Activated CD4-positive, CD25-positive, alpha-beta regulatory T cell treated with anti-CD3 and anti-CD28 coated beads, Interleukin-2, amount 50 U/mL, for 24 hours (primary cell): ENCODE measurements at regions not wholly inside any gene's neighbourhood (a gene's known extent, or its start where the extent isn't known, plus 50 kb on each side); places are given as distances from the start of the nearest gene placed in this dataset.
"Not testable (repeated sequence)": the region's sequence is repeated elsewhere in the genome, so short reads cannot be mapped to it uniquely, and the experiment has no call there.

Experiments
- ATAC-seq, 2 donors: fragments of 150-1000 bp; cut with Tn5 transposase; one replicate each; pipeline ENCODE4 v1.10.0; 2021; ENCODE audit warnings: mild to moderate bottlenecking in 1 of 2, moderate library complexity in 1 of 2

DNA sequence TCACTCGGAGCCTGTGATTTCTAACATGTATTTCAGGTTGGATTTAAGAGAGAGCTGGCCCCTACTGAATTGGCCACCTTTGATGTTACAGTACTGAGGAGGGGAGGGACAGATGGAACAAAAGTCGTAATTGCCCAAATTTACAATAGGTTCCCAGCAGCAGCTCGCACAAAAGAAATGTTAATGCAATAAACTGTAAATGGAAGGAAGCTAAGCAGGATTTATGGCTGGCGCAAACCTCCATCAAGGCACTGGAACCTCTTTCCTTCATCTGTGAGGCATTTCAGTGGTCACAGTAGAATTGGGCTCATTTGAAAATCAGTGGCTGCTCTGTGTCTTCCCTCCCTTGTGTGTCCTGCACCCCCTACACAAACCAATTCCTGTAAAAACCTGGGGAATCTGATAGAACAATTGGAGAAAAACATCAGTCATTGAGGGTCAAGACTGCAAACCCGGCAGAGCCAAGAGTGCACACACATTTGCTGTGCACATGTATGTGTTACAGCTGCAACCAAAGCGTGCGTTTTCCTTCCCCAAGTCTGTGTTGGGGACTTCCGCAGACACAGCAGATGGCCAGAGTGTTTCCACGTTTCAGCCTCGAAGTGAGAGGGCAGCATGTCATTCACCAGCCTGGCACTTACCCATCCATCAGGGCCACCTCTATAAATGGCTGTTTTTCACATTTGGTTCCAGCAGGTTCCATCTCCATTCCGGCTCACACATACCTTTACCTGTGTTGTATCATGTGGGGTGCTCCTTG lies 192.8 kb downstream of the TM9SF2 start:
- no peak for ATAC-seq

DNA sequence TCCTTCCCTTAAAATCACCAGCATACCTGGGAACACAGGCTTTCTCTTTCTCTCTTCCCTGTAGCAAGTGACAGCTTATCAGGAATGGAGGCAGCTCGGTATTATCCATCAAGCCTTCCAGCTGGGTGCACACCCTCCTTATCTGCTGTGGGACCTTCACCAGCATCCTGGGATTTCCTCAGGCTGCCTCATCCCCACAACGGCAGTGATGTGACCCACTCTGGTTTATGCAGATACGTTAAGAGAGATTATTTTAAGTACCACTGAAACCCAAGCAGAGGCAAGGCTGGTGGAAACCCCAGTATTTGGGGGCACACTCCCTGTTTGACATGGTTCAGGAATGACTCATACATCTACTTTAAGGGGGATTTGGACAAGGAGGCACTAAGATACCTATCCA lies 192.1 kb downstream of the TM9SF2 start:
- ATAC-seq: no peak

DNA sequence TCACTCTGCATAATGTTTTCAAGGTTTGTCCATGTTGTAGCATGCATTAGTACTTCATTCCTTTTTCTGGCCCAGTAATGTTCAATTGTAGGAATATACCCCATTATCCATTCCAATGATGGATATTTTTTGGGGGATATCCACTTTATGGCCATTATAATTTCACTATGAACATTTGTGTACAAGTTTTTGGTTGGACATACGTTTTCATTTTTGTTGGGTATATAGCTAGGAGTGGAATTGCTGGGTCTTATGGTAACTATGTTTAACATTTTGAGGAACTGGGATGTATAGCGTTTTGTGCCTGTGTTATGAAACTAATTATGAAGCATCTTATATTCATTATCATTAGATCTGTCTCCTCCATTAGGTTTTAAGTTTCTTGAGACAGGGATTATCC lies 191.6 kb downstream of the TM9SF2 start:
- ATAC-seq: no peak

DNA sequence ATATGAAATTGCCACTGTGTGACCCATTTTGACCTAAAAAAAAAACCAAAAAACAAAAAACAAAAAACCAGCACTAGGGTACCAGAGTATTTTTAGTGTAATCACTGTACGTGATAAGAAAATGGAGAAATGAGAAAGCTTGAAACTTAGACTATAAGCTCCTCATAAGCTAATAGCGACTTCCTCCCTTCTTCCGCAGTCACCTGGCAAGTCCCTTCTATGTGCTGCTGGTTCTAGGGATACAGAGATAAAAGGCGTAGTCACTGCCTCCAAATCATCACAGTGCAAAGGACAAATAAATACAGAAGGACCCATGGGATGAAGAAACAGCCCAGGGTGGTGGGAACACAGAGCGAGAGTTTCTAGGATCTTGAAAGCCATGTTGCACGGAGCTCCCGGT lies 190.3 kb downstream of the TM9SF2 start:
- ATAC-seq: no peak

DNA sequence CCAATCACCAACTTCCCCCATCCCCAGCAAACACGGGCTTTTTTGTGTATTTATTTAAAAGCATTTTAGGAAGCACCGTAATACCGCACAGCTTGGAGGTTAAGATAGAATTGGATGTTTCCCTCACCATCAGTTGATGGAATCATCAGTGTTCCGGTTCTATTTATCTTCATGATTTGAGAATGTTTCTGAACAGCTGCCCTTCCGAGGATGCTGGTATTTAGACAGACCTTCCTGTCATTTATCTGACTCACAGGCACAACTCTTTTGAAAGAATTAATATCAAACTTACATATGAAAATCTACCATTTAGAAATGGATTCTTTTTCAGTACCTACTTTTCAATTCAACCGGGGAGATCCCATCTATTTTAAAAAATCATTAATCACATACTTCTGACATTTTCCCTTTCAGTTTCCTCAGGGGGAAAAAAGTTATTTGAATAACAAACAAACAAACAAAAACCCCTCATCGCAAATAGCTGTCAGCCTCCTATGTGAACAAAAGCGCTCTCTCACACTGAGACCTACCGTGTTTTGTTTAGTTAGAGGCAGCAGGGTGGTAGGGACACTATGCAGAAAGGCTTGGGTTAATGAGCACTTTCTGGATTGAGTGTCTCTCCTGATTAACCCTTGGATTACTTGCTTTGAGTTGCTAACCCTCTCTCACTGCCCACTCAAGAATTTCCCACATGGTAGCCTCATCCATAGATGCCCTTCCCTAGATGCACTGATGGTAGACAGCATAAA lies 189.3 kb downstream of the TM9SF2 start:
- ATAC-seq: no peak

DNA sequence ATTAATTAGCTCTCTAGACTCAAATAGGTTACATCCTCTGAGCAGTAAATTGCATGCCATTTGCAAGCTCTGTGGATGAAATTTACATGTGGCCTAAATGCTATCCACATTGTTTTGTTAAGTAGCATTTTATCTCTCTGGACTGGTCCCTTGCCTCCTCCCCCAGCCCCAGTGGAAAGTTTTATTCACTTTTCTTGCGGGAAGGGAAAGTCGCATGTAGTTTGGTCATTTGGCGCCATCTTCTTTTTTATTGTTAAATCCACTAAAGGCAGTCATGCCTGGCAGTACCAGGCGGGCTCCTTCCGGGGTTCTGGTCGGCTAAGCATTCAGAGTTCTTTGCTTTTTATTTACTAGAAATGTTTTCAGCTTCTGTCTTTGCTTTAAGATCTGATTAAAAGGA lies 188.7 kb downstream of the TM9SF2 start:
- no peak for ATAC-seq

DNA sequence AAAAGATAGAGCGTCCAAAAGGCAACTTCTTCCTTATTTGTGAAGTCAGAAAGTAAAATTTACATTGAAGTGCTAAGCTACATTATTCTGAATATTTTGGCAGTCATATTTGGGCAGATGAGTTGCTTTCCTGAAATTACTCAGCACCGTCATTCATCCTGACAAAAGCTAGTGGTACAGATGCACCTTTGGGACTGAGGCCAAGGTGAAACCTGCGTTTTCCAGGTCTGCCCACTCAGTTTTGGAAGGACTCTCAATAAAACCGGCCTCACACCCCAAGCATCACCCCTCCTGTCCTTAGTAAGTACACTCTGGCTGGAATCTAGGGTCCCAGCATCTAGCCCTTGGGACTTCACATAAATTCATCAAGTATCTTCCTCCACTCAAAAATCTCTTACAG lies 187.5 kb downstream of the TM9SF2 start:
- ATAC-seq: no peak

DNA sequence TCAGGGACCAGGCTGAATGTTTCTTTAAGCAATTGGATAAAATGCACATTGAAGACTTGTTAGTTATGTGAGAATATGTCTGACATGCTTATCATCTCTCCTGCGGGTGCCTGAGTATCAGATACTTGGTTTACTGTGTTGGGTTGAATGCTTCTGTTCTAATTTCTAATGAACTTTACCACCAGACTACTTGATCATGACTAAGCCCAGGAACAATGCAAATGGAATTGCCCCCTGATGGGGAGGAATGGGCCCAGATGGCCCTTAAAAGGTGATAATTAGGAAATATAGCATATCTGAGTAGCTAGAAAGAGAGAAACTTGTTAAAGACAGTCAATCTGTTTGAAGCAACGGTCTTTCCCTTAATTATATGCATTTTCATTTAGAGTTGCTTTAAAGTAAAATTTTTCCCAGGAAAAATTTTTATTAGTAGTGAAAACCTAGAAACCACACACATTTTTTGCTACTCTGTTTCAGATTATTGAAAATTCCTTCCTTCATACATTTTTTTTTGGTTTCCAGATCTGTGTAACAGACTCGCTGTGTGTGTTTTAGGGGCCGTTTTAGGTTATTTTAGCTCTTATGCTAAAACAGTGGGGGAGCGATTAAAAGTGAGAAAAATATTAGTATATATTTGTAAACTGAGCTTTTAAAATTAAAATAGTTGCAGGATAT lies 186.6 kb downstream of the TM9SF2 start:
- ATAC-seq: no peak

DNA sequence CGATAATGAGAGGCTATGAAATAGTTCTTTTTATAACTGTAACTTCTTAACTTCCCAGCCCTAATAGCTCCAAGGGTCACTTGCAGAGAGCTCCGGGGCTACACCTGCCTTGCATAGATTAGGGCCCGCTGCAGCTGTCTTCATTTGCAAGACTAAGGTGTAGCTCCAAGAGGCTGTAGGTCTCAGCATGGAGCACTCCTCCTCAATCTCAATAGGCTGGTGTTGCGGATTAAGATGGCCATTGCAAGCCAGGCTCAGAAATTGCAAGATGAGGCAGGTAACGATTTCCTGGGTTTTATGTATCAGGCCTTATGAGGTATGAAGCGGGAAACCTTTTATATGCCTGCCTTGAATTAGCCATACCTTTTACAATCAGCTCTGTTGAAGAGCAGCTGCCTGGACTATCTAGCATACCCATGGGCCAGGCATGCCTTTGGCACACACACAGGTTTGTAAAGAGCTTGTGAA lies 185.7 kb downstream of the TM9SF2 start:
- ATAC-seq: no peak

DNA sequence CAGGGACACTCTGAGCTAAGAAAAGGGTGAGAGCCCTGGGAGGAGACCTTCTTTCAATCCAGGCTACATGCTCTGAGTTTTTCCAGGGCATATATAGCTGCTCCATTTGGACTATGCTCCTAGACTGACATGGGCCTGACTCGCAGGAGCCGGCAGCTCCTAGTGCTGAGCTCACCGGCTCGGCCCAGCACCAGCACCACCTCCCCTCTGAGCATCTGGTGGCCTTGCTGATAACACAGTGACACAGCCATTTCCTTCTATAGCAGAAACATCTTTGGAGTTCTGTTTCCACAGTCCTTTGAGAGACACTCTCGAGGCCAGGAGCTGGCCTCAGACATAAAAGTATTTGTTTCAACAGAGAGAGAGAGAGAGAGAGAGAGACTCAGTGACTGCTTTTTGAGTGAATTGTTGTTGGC lies 184.9 kb downstream of the TM9SF2 start:
- ATAC-seq: no peak

DNA sequence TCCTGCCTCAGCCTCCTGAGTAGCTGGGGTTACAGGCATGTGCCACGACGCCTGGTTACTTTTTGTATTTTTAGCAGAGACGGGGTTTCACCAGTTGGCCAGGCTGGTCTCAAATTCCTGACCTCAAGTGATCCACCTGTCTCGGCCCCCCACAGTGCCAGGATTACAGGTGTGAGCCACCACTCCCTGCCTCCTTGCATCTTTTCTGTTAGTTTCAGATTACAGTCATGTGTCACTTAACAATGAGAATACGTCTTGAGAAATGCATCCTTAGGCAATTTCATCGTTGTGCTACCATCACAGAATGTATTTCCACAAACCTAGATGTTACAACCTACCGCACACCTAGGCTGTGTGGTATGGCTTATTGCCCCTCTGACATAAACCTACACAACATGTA lies 180.4 kb downstream of the TM9SF2 start:
- ATAC-seq: no peak

DNA sequence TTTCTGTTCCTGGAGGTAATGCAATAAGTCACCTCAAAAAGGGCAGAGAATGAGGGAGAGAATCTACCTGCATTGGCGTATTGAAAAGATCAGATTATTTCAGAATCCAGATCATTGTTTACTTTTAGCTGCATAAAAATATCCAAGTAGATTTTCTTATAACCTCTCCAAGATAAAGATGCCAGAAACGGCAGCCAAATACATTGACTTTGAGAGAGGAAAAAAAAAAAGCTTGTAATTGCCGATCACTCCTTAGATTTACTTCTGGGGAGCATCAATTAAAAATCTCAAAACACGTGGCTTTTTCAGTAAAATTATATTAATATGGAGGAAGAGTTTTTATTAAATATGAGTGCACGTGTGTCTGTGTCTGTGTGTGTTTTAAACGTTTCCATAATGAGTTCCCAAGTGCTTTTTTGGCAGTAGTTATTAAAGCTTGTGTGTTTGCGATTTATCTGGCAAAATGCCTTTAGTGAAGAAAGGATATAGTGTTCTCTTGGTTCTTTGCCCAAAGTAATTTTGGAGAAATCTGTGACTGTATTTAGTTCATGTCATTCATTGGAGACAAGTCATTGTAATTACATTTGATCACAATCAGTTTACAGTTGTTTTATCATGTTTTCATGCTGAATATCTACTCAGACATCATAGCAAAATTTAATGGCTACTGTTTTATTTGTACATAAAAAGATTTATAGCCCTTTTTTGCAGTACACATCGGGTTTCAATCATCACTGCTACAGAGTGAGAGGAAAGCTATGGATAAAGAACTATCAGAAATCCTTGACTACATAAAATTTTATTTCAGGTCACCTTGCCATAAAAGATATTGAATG lies 176.1 kb downstream of the TM9SF2 start:
- no peak for ATAC-seq

DNA sequence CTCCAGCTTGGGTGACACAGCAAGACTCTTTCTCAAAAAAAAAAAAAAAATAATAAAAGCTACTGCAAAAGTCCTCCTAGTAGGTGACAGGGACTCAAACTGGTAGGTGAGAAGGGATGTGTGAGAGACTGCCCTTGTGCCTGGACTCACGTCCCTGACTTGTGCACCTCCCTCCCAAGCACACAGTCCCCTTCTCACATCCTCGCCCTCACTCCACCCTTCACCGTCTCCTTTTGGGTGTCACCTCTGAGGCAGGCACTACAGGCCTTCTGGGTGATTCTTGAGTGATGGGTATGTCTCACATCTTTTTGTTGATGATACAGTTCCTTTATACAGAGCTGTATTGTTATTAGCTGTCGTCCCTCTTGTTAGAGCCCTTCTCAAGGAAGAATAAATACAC lies 170.5 kb downstream of the TM9SF2 start:
- ATAC-seq: no peak

DNA sequence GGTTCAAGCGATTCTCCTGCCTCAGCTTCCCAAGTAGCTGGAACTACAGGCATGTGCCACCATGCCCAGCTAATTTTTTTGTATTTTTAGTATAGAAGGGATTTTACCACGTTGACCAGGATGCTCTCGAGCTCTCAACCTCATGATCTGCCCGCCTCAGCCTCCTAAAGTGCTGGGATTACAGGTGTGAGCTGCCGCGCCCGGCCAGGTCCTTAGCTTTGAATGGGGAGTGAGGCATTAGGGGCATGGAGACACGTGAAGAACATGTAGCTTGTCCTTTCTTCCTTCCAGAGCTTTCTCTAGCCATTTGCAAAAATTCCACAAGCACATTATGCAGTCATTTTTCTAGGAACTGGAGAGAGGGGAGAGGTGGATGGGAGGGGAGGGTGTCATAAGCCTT lies 167.8 kb downstream of the TM9SF2 start:
- not testable (repeated sequence) for ATAC-seq

DNA sequence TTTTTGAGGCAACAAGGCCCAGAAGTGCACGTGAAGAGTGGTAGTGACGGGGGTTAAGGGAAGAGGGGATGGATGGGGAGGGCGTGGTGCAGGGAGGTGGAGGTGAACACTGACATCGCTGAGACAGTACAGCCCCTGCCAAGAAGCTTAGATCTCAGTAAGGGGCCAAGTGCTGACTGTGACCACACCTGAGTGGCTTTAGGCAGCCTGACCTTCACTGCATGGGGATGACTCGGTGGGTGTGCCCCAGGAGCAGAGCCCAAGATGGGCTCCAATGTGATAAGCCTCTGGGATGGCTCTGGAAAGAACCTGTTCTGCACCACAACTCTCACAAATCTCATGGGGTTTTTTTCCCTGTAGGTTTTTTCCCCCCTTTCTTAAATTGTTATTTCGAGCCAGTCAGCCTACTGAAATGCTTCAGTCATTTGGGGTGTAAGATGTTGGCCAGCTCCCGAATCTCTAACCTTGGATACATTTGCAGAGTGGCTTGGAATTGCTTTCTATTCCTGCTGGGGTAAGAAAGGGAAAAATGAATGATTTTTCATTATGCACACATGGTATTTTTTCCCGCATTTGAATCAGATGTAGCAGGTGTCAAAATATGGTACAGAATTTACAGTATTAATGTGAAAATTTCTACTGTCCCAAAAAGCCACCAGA lies 165.0 kb downstream of the TM9SF2 start:
- no peak for ATAC-seq

DNA sequence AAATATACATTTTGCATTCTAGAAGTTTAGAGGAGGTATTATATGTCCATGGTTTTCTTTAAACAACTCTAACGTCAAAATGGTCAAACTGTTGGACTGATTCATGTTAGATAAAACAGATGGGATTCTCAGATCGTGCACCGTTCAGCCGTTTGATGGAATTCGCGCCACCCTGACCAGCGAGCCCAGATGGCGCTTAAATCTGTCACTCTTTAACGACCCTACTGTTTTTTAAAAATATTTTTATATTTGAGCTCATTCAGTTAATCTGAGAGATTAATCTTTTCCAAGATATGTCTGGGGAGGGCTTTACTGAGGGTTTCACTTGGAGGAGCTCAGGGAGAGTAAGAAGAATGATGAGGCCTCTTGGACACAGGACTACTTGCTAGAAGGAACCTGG lies 164.4 kb downstream of the TM9SF2 start:
- ATAC-seq: no peak

DNA sequence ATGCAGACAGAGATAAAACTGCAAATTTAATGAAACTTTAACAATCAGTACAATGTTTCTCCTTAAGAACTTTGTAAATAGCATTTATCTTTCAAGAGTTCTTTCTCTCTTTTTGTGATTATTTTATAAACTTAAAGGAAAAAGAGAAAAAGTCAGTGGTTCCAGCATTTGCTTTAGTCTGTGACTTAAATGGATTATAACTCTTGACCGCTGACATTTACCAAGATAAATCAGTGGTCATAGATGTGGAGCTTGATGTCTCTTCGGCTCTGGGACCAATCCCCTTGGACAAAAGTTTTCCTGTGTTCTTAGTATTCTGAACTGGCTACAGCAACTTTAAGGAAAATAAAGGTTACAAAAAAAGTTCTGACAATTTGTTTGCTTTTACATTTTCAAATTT lies 162.6 kb downstream of the TM9SF2 start:
- ATAC-seq: no peak

DNA sequence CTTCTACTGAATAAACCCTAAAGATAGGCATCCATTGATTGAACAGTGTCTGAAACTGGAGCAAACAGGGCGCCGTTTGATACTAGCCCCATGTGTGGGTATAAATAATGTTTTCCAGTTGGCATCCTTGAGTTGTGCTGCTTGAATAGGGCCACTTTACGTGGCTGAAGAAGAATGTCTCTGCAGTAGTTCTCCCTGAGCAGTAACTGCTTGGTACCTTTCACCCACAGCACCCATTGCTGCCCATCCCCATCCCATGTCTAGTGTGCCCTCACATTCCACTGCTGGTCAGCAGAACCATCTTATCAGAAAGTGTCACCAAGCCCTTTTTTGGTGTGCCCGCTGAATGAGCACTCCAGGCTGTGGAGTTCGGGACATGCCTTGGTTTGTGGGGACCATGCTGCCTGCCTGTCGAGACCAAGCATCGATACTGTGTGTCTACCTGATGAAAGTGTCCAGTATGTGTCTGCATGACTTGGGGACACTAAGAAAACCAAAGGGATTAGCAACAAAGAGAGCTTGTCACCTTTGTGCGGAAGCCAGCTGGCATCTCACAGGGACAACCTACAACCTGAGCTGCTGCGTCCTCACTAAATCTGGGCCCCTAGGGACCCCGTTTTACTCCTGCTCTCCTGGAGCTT lies 162.0 kb downstream of the TM9SF2 start:
- ATAC-seq: no peak

DNA sequence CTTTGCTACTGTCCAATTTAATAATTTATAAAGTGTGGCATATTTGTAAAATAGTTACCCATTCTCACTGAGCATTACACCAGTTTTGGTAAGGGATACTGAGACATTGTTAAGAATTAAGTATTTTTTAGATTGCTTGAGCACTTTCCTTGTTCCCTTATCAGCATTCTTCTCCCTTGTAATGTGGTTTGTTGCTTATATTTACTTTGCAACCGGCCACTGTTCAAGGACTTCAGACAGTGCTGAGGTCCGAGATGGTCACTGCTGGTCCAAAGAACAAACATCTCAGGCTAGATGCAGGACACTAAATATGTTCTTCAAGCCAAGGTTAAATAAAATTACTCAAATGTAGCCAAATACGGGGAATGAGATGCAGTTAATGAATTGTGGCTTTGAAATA lies 161.4 kb downstream of the TM9SF2 start:
- ATAC-seq: no peak

DNA sequence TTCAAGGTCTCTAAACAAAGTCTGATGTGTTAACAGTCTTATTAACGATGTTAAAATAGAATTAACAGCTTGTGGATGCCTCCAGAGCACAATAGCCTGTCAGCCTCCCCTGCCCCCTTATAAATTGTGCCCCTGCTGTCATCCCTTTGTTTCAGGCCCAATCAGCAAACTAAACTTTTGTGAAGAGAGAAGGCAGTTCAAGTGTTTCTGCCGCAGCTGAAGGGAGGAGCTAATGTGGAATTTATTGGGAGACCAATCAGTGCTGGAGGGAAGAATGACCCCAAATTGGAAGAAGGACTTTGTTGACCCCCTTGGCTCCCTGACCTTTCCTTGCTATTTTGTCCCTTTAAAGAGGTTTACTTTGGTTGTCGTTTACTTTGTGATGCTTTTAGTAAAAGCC lies 160.5 kb downstream of the TM9SF2 start:
- no peak for ATAC-seq

DNA sequence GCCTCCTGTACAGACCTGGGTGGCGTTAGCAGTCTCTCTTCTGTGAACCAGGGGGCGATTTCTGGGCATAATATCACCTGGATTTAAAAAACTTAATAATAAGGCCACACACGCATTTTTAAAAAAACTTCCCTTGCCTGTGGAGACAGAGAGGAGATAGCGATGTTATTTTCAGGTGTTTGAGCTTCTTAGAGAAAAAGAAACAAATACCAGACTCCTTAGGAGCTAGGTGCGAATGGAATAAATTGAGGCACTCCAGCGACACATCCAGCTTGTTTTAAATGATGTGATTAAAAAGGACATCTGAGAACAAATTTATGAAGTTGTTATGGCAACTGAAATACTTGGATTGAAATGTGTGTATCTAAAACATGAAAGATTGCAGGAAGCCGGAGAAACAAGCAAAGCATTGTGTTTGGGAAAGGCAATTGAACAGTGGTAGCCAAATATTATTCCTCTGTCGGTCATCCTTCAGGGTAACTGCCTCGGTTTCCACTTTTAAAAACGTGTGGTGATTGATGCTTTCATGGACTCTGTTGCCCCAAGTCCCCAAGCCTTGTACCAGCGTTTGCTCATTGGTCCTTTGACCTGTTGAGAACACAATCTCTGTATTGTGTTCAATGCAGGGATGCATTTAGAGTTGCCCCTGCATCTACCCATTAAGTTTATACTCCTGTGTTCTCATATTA lies 158.7 kb downstream of the TM9SF2 start:
- no peak for ATAC-seq
